Stimulated activated CD4-positive, alpha-beta T cell treated with anti-CD3 and anti-CD28 coated beads, TNF-alpha, amount 100 ng/mL, for 1 hour (primary cell): ENCODE measurements at regions not wholly inside any gene's neighbourhood (a gene's known extent, or its start where the extent isn't known, plus 50 kb on each side); places are given as distances from the start of the nearest gene placed in this dataset.
"Not testable (repeated sequence)": the region's sequence is repeated elsewhere in the genome, so short reads cannot be mapped to it uniquely, and the experiment has no call there.

ENCODE experiments used
- DNase-seq, 3 donors: peaks; one replicate each; pipeline ENCODE4 v3.0.0-alpha.2; 2020; ENCODE audit warnings: low read depth in 3 of 3, low spot score in 1 of 3

GRCh38 chr14:30218907-30219306, 291.3 kb upstream of the PRKD1 start:
- no peak for DNase-seq

- no peak for DNase-seq
Measured at GRCh38 chr14:30221546-30221945, 293.9 kb upstream of the PRKD1 start.

- no peak for DNase-seq
Measured at GRCh38 chr14:30223385-30223785, 295.7 kb upstream of the PRKD1 start.

- DNase-seq, result no peak
Measured at GRCh38 chr14:30223966-30224365, 296.3 kb upstream of the PRKD1 start.

- no peak for DNase-seq
Measured at GRCh38 chr14:30225176-30225575, 297.5 kb upstream of the PRKD1 start.

- no peak for DNase-seq
Measured at GRCh38 chr14:30227436-30227835, 299.8 kb upstream of the PRKD1 start.

GRCh38 chr14:30227876-30228275, 300.2 kb upstream of the PRKD1 start:
- DNase-seq, result no peak

GRCh38 chr14:30230719-30231118, 303.1 kb upstream of the PRKD1 start:
- DNase-seq, result no peak

GRCh38 chr14:30234966-30235365, 307.3 kb upstream of the PRKD1 start:
- DNase-seq, result no peak

- no peak for DNase-seq
Measured at GRCh38 chr14:30235485-30235884, 307.8 kb upstream of the PRKD1 start.

- no peak for DNase-seq
Measured at GRCh38 chr14:30238936-30239335, 311.3 kb upstream of the PRKD1 start.

- DNase-seq, result no peak
Measured at GRCh38 chr14:30240018-30240417, 312.4 kb upstream of the PRKD1 start.

- no peak for DNase-seq
Measured at GRCh38 chr14:30240685-30241084, 313.0 kb upstream of the PRKD1 start.

GRCh38 chr14:30242744-30243143, 315.1 kb upstream of the PRKD1 start:
- no peak for DNase-seq

- DNase-seq, result no peak
Measured at GRCh38 chr14:30243207-30243606, 315.6 kb upstream of the PRKD1 start.

- no peak for DNase-seq
Measured at GRCh38 chr14:30243805-30244204, 315.2 kb upstream of the G2E3 start.

GRCh38 chr14:30244348-30244747, 314.6 kb upstream of the G2E3 start:
- not testable (repeated sequence) for DNase-seq

- DNase-seq, result no peak
Measured at GRCh38 chr14:30251017-30251416, 307.9 kb upstream of the G2E3 start.

GRCh38 chr14:30251557-30252100, 307.3 kb upstream of the G2E3 start:
- DNase-seq, result no peak

GRCh38 chr14:30252151-30252550, 306.8 kb upstream of the G2E3 start:
- DNase-seq, result no peak

- no peak for DNase-seq
Measured at GRCh38 chr14:30252783-30253674, 305.9 kb upstream of the G2E3 start.

GRCh38 chr14:30256627-30257026, 302.3 kb upstream of the G2E3 start:
- no peak for DNase-seq
